MM.1S (cell line): ENCODE measurements at regions not wholly inside any gene's neighbourhood (a gene's known extent, or its start where the extent isn't known, plus 50 kb on each side); places are given as distances from the start of the nearest gene placed in this dataset.

Experiments used
- DNase-seq: peaks from one replicate; pipeline ENCODE4 v3.0.0-alpha.2; 2015
- H2AFZ ChIP-seq: fragments of 300-600 bp; sonication (generic); 2 replicates; pipeline ENCODE4 v1.6.0; 2016; ENCODE audit warnings: antibody characterized with exemption, low read length
- H3F3A ChIP-seq: fragments of 300-600 bp; sonication (generic); 2 replicates; pipeline ENCODE4 v1.6.1; 2016; ENCODE audit warnings: mild to moderate bottlenecking, antibody characterized with exemption, low read length, moderate library complexity, mixed read lengths; ENCODE audit not compliant: insufficient read depth
- H3K27ac ChIP-seq: fragments of 300-600 bp; sonication (generic); 2 replicates; pipeline ENCODE4 v1.5.1; 2016; ENCODE audit warnings: mild to moderate bottlenecking, low read length
- H3K27me3 ChIP-seq: fragments of 300-600 bp; sonication (generic); replicated peaks from 2 replicates; pipeline ENCODE4 v1.6.0; 2016; ENCODE audit warnings: low read length; ENCODE audit not compliant: insufficient read depth
- H3K36me3 ChIP-seq: fragments of 300-600 bp; sonication (generic); replicated peaks from 2 replicates; pipeline ENCODE4 v1.6.1; 2016; ENCODE audit warnings: mild to moderate bottlenecking, low read length, mixed read lengths; ENCODE audit not compliant: insufficient read depth
- H3K4me1 ChIP-seq: fragments of 300-600 bp; sonication (generic); 2 replicates; pipeline ENCODE4 v1.6.1; 2016; ENCODE audit warnings: low read length, mixed read lengths
- H3K4me2 ChIP-seq: fragments of 300-600 bp; sonication (generic); 2 replicates; pipeline ENCODE4 v1.6.0; 2016; ENCODE audit warnings: low read depth, low read length
- H3K4me3 ChIP-seq: fragments of 300-600 bp; sonication (generic); 2 replicates; pipeline ENCODE4 v1.5.1; 2016; ENCODE audit warnings: low read length, mixed read lengths
- H3K79me2 ChIP-seq: fragments of 300-600 bp; sonication (generic); 2 replicates; pipeline ENCODE4 v1.6.1; 2016; ENCODE audit warnings: mixed run types, low read length, mixed read lengths
- H3K9ac ChIP-seq: fragments of 300-600 bp; sonication (generic); 2 replicates; pipeline ENCODE4 v1.6.1; 2016; ENCODE audit warnings: low read length, mixed read lengths
- H3K9me2 ChIP-seq: fragments of 300-600 bp; sonication (generic); replicated peaks from 2 replicates; pipeline ENCODE4 v1.6.1; 2016; ENCODE audit warnings: mild to moderate bottlenecking, low read length, mixed read lengths; ENCODE audit not compliant: insufficient read depth
- H3K9me3 ChIP-seq: fragments of 300-600 bp; sonication (generic); replicated peaks from 2 replicates; pipeline ENCODE4 v1.6.1; 2016; ENCODE audit warnings: mild to moderate bottlenecking, low read length, mixed read lengths; ENCODE audit not compliant: insufficient read depth
- H4K20me1 ChIP-seq: fragments of 300-600 bp; sonication (generic); 2 replicates; pipeline ENCODE4 v1.6.1; 2016; ENCODE audit warnings: mild to moderate bottlenecking, low read length, moderate library complexity, mixed read lengths; ENCODE audit not compliant: insufficient read depth
- EZH2 ChIP-seq: fragments of 300-600 bp; sonication (generic); optimal IDR thresholded peaks from 2 replicates; pipeline ENCODE3; 2017; ENCODE audit warnings: low read depth, mild to moderate bottlenecking, antibody characterized with exemption, low read length, mixed read lengths
- EZH2phosphoT487 ChIP-seq: fragments of 300-600 bp; sonication (generic); IDR thresholded peaks from 2 replicates; pipeline ENCODE4 v1.6.1; 2018; ENCODE audit warnings: antibody characterized with exemption, low read length
- TF ChIP-seq, protein P1 (sequence below): fragments of 300-600 bp; sonication (generic); IDR thresholded peaks from 2 replicates; pipeline ENCODE4 v1.5.1; 2016; ENCODE audit warnings: antibody characterized with exemption, low read length, mixed read lengths

DNA sequence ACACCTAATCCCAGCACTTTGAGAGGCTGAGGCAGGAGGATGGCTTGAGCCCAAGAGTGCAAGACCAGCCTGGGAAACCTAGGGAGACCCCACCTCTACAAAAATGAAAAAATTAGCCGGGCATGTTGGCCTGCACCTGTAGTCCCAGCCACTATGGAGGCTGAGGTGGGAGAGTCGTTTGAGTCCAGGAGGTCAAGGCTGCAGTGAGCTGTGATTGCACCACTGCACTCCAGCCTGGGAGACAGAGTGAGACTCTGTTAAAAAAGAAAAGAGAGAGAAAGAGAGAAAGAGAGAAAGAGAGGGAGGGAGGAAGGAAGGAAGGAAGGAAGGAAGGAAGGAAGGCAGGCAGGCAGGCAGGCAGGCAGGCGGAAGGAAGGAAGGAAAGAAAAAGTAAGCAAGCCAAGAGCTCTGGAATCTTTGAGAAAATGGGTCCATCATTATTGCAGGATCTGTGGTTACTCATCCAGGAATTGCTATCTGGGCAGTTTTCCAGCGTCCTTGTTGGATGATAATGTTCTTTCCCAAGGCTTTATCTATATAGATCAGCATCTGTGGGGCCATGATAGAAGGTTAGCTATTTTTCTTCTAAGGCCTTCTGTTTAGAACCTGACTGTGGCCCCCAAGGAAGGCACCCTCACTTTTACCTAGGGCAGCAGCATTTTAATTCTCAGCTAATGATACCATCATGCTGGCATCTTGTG is 533.2 kb upstream of the CDH5 start:
- no peak for DNase-seq
- no peaks in the 10 kb centered on the region for H3K79me2 ChIP-seq
- no peak overlapping the region for H3K27ac ChIP-seq
- no peak overlapping the region for H2AFZ ChIP-seq
- no peak overlapping the region for H3K4me3 ChIP-seq
- peaks cover 8% of the 10 kb centered on the region for H3F3A ChIP-seq
- no peaks in the 10 kb centered on the region for H4K20me1 ChIP-seq
- no peaks in the 10 kb centered on the region for H3K9me3 ChIP-seq
- H3K9ac ChIP-seq, result no peak overlapping the region
- TF ChIP-seq EZH2, result no peak
- TF ChIP-seq, protein P1, sequence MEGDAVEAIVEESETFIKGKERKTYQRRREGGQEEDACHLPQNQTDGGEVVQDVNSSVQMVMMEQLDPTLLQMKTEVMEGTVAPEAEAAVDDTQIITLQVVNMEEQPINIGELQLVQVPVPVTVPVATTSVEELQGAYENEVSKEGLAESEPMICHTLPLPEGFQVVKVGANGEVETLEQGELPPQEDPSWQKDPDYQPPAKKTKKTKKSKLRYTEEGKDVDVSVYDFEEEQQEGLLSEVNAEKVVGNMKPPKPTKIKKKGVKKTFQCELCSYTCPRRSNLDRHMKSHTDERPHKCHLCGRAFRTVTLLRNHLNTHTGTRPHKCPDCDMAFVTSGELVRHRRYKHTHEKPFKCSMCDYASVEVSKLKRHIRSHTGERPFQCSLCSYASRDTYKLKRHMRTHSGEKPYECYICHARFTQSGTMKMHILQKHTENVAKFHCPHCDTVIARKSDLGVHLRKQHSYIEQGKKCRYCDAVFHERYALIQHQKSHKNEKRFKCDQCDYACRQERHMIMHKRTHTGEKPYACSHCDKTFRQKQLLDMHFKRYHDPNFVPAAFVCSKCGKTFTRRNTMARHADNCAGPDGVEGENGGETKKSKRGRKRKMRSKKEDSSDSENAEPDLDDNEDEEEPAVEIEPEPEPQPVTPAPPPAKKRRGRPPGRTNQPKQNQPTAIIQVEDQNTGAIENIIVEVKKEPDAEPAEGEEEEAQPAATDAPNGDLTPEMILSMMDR, result no peak
- no peak for TF ChIP-seq EZH2phosphoT487
- H3K27me3 ChIP-seq, result no peaks in the 10 kb centered on the region
- H3K9me2 ChIP-seq, result no peaks in the 10 kb centered on the region
- H3K36me3 ChIP-seq, result no peaks in the 10 kb centered on the region
- H3K4me2 ChIP-seq, result no peak overlapping the region
- H3K4me1 ChIP-seq, result peaks cover 18% of the 10 kb centered on the region

DNA sequence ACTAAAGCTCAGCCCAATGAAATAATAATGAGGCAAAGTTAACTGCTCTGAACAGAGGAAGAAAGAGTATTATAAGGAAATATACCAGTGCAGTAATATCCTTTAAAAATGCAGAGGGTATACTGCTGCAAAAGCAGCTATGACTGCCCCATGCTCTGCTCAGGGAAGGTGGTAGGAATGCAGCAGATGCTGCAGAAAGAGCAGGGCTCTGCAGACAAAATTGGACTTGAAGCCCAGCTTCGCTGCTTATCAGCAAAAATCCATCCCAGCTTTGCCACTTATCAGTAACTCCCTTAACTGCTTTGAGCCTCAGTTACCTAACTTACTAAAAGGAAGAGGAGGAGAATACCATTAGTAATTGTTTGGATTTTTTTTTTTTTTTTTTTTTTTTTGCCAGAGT is 533.8 kb upstream of the CDH5 start:
- H3K9me2 ChIP-seq, result no peaks in the 10 kb centered on the region
- no peak for TF ChIP-seq EZH2phosphoT487
- TF ChIP-seq EZH2, result no peak
- TF ChIP-seq, protein P1, result no peak
- no peak overlapping the region for H3K4me3 ChIP-seq
- H3K36me3 ChIP-seq, result no peaks in the 10 kb centered on the region
- H3K9me3 ChIP-seq, result no peaks in the 10 kb centered on the region
- no peak overlapping the region for H2AFZ ChIP-seq
- no peak for DNase-seq
- peaks cover 11% of the 10 kb centered on the region for H3K4me1 ChIP-seq
- no peaks in the 10 kb centered on the region for H4K20me1 ChIP-seq
- H3K4me2 ChIP-seq, result no peak overlapping the region
- H3K27me3 ChIP-seq, result no peaks in the 10 kb centered on the region
- no peaks in the 10 kb centered on the region for H3K79me2 ChIP-seq
- peaks cover 2% of the 10 kb centered on the region; the same call in 1 of the 2 replicates for H3F3A ChIP-seq
- H3K9ac ChIP-seq, result no peak overlapping the region
- H3K27ac ChIP-seq, result no peak overlapping the region

DNA sequence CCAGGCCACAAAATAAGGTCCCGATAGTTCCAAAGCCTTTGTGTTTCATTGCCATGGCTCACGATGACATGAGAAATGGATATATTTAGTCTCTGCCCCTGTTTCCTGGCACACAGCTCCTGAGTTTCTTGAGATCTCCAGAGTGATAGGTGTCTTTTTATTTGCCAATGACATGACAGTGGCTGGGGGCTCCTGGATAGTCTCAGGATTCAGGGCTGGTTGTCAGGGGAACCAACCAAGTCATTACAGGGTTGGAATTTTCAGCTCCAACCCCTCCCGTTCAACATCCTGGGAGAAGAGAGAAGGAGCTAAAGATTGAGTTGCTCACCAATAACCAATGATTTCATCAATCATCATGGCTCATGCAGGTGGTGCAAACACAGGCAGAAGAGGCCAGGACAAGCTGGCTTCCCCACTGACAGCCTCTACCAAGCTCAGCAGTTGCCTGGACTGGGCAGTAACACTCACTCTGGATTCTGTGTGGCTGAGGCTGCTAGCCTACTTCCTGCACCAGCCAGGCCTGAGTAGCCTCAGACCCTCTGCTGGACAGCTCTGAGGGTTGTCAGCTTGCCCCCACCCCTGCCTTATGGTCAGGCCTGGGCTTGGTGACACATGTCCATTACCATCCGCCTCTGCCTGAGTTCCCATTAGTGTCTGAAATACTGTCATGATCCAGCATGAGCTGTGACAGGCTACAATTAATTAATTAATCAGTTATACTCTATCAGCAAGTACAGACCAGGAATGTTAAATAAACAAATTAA is 534.4 kb upstream of the CDH5 start:
- no peak overlapping the region for H3K27ac ChIP-seq
- H3K4me2 ChIP-seq, result no peak overlapping the region
- no peak overlapping the region for H2AFZ ChIP-seq
- H4K20me1 ChIP-seq, result no peaks in the 10 kb centered on the region
- H3K36me3 ChIP-seq, result no peaks in the 10 kb centered on the region
- H3F3A ChIP-seq, result no peaks in the 10 kb centered on the region
- TF ChIP-seq, protein P1, result no peak
- H3K9ac ChIP-seq, result no peak overlapping the region
- H3K4me1 ChIP-seq, result peaks cover 8% of the 10 kb centered on the region
- no peak overlapping the region for H3K4me3 ChIP-seq
- H3K79me2 ChIP-seq, result no peaks in the 10 kb centered on the region
- no peak for DNase-seq
- no peaks in the 10 kb centered on the region for H3K9me3 ChIP-seq
- H3K27me3 ChIP-seq, result no peaks in the 10 kb centered on the region
- H3K9me2 ChIP-seq, result no peaks in the 10 kb centered on the region
